T-cell (primary cell): ENCODE measurements at regions not wholly inside any gene's neighbourhood (a gene's known extent, or its start where the extent isn't known, plus 50 kb on each side); places are given as distances from the start of the nearest gene placed in this dataset.

Experiments used
- ATAC-seq, 4 experiments: fragments of 200-7000 bp in 3 of 4; fragments of 150-1000 bp in 1 of 4; cut with Tn5 transposase; replicated peaks in 1 of 4; 1 replicate in 3 of 4; 2 replicates in 1 of 4; pipeline ENCODE4 v1.10.0; 2021; ENCODE audit warnings: moderate library complexity in 3 of 4, mild to moderate bottlenecking in 2 of 4, moderate number of reproducible peaks in 1 of 4
- CTCF ChIA-PET, 2 donors: fragments of 300-600 bp; sonication (Branson Sonifier 250); formaldehyde crosslinking; loops; one replicate each; lab custom pipeline; 2022; ENCODE audit warnings: antibody characterized with exemption in 2 of 2; lab: Charles Lee
- POLR2A ChIA-PET, 2 donors: fragments of 300-600 bp; sonication (Branson Sonifier 250); formaldehyde crosslinking; loops; one replicate each; lab custom pipeline; 2022; ENCODE audit warnings: antibody characterized with exemption in 2 of 2; lab: Charles Lee
- DNase-seq, 35 experiments: peaks; one replicate each; pipeline versions ENCODE4 v3.0.0 to v3.0.0-alpha.2; 2013 to 2023
- H3K27ac ChIP-seq: one replicate; pipeline ENCODE4 v1.5.1; 2013; ENCODE audit warnings: low read length
- H3K27me3 ChIP-seq, 2 experiments: replicated peaks in 1 of 2; 1 replicate in 1 of 2; 2 replicates in 1 of 2; pipeline versions ENCODE4 v1.6.1 to v1.7.0; 2013; ENCODE audit warnings: low read length in 1 of 2, mixed read lengths in 1 of 2; ENCODE audit not compliant: control insufficient read depth in 2 of 2, insufficient read depth in 2 of 2; ENCODE audit errors: extremely low read depth in 1 of 2
- H3K36me3 ChIP-seq, 2 donors: 1 replicate in 1 of 2; 2 replicates in 1 of 2; pipeline versions ENCODE4 v1.6.1 to v1.7.0; 2013; ENCODE audit warnings: low read length in 1 of 2; ENCODE audit not compliant: control insufficient read depth in 2 of 2, insufficient read depth in 1 of 2; ENCODE audit errors: extremely low read depth in 1 of 2
- H3K4me1 ChIP-seq, 2 experiments: 1 replicate in 1 of 2; 2 replicates in 1 of 2; pipeline versions ENCODE4 v1.6.1 to v1.7.0; 2013; ENCODE audit warnings: low read length in 2 of 2, mixed read lengths in 1 of 2; ENCODE audit not compliant: insufficient read depth in 2 of 2, control insufficient read depth in 1 of 2; ENCODE audit errors: extremely low read depth in 1 of 2
- H3K4me3 ChIP-seq, 2 donors: 1 replicate in 1 of 2; 2 replicates in 1 of 2; pipeline versions ENCODE4 v1.5.1 to v1.7.0; 2013; ENCODE audit warnings: mild to moderate bottlenecking in 2 of 2, low read length in 1 of 2, moderate library complexity in 1 of 2; ENCODE audit not compliant: control insufficient read depth in 1 of 2; ENCODE audit errors: extremely low read depth in 1 of 2
- H3K9me3 ChIP-seq: 2 replicates; pipeline ENCODE4 v1.7.0; 2013
- H3K27ac Mint-ChIP-seq, 2 donors: one replicate each; pipeline ENCODE4 v1.8.0; 2020 to 2021; ENCODE audit warnings: mild to moderate bottlenecking in 2 of 2, mixed read lengths in 2 of 2
- H3K27me3 Mint-ChIP-seq, 2 donors: one replicate each; pipeline ENCODE4 v1.8.0; 2021 to 2022; ENCODE audit warnings: mixed read lengths in 2 of 2
- H3K36me3 Mint-ChIP-seq: one replicate; pipeline ENCODE4 v1.8.0; 2021; ENCODE audit warnings: mixed read lengths
- H3K4me1 Mint-ChIP-seq, 3 donors: one replicate each; pipeline ENCODE4 v1.8.0; 2020 to 2022; ENCODE audit warnings: mixed read lengths in 3 of 3, mild to moderate bottlenecking in 1 of 3
- H3K4me3 Mint-ChIP-seq, 3 donors: one replicate each; pipeline ENCODE4 v1.8.0; 2020 to 2022; ENCODE audit warnings: mild to moderate bottlenecking in 3 of 3, mixed read lengths in 3 of 3, moderate library complexity in 3 of 3
- H3K9me3 Mint-ChIP-seq, 3 donors: one replicate each; pipeline ENCODE4 v1.8.0; 2020 to 2022; ENCODE audit warnings: mixed read lengths in 3 of 3
- WGBS: methylation state at CpG from one replicate; pipeline ENCODE4 v1.1.5; 2013; ENCODE audit warnings: missing lambda C conversion rate; ENCODE audit not compliant: insufficient coverage; 5-methylcytosine and 5-hydroxymethylcytosine counted together

- DNase-seq: peak in 20 of 35 experiments; percentile 6 to 54 (median 22)
- POLR2A ChIA-PET: no interaction called here
- H3K27ac Mint-ChIP-seq: no peak overlapping the region
- ATAC-seq: peak in 3 of 4 experiments; percentile 55 to 63 (median 62)
- Histone ChIP-seq H3K36me3 (no peaks in the 10 kb centered on the region), H3K9me3 (no peaks in the 10 kb centered on the region), H3K27ac (no peak overlapping the region), H3K4me3 (peak overlapping the region in 1 of 2 donors; percentile 6), H3K27me3 (peaks cover 0 to 34% of the 10 kb centered on the region in 2 experiments), H3K4me1 (peaks cover 0 to 8% of the 10 kb centered on the region in 2 experiments)
- peaks cover 7 to 8% (median 8%) of the 10 kb centered on the region in 3 donors for H3K9me3 Mint-ChIP-seq
- WGBS: 34% methylated on average over 7 of the region's 7 CpGs
- CTCF ChIA-PET: no interaction called here
- no peaks in the 10 kb centered on the region for H3K36me3 Mint-ChIP-seq
- H3K27me3 Mint-ChIP-seq: peaks cover 11 to 21% of the 10 kb centered on the region in 2 donors
- no peak overlapping the region for H3K4me3 Mint-ChIP-seq
- peaks cover 4 to 8% (median 8%) of the 10 kb centered on the region in 3 donors for H3K4me1 Mint-ChIP-seq
Measured at GRCh38 chr15:66923438-66923881, 141.9 kb upstream of the SMAD3 start.

GRCh38 chr15:66924889-66925288 lies 140.5 kb upstream of the SMAD3 start:
- ChIA-PET POLR2A (no interaction called here), CTCF (no interaction called here)
- Histone ChIP-seq H3K27ac (no peak overlapping the region), H3K4me1 (peaks cover 0 to 8% of the 10 kb centered on the region in 2 experiments), H3K27me3 (peaks cover 0 to 34% of the 10 kb centered on the region in 2 experiments), H3K36me3 (no peaks in the 10 kb centered on the region), H3K4me3 (no peak overlapping the region), H3K9me3 (no peaks in the 10 kb centered on the region)
- peaks cover 7 to 8% (median 8%) of the 10 kb centered on the region in 3 donors for H3K9me3 Mint-ChIP-seq
- WGBS: 61% methylated on average over 2 of the region's 3 CpGs
- no peak for ATAC-seq
- H3K27ac Mint-ChIP-seq: no peak overlapping the region
- no peak for DNase-seq
- H3K4me1 Mint-ChIP-seq: peaks cover 4 to 8% (median 8%) of the 10 kb centered on the region in 3 donors
- no peaks in the 10 kb centered on the region for H3K36me3 Mint-ChIP-seq
- no peak overlapping the region for H3K4me3 Mint-ChIP-seq
- peaks cover 11 to 21% of the 10 kb centered on the region in 2 donors for H3K27me3 Mint-ChIP-seq

GRCh38 chr15:66925721-66926120 lies 139.7 kb upstream of the SMAD3 start:
- H3K9me3 ChIP-seq: no peaks in the 10 kb centered on the region
- Mint-ChIP-seq H3K36me3 (no peaks in the 10 kb centered on the region), H3K27ac (no peak overlapping the region), H3K4me1 (peaks cover 4 to 8% (median 8%) of the 10 kb centered on the region in 3 donors), H3K9me3 (peaks cover 7 to 8% (median 8%) of the 10 kb centered on the region in 3 donors), H3K27me3 (peaks cover 11 to 21% of the 10 kb centered on the region in 2 donors), H3K4me3 (no peak overlapping the region)
- no peaks in the 10 kb centered on the region for H3K36me3 ChIP-seq
- H3K27ac ChIP-seq: no peak overlapping the region
- peaks cover 0 to 38% of the 10 kb centered on the region in 2 experiments for H3K27me3 ChIP-seq
- no peak for DNase-seq
- ATAC-seq: no peak
- ChIA-PET CTCF (no interaction called here), POLR2A (no interaction called here)
- 80% methylated on average over 2 of the region's 4 CpGs for WGBS
- peaks cover 0 to 8% of the 10 kb centered on the region in 2 experiments for H3K4me1 ChIP-seq
- no peak overlapping the region for H3K4me3 ChIP-seq

- H3K4me1 Mint-ChIP-seq: peaks cover 4 to 8% (median 4%) of the 10 kb centered on the region in 3 donors
- DNase-seq (no peak), ATAC-seq (no peak)
- H3K27ac Mint-ChIP-seq: no peak overlapping the region
- H3K36me3 ChIP-seq: no peaks in the 10 kb centered on the region
- H3K4me3 ChIP-seq: no peak overlapping the region
- H3K9me3 ChIP-seq: no peaks in the 10 kb centered on the region
- peaks cover 6 to 8% (median 7%) of the 10 kb centered on the region in 3 donors for H3K9me3 Mint-ChIP-seq
- H3K4me3 Mint-ChIP-seq: no peak overlapping the region
- ChIA-PET CTCF (interaction anchor here in 1 of 2 donors (1.2 kb wide), 1 partner anchor 9 kb away, joined by 3 read pairs; no protein-coding TSS in a partner anchor), POLR2A (no interaction called here)
- peaks cover 0 to 4% of the 10 kb centered on the region in 2 experiments for H3K4me1 ChIP-seq
- H3K27me3 Mint-ChIP-seq: peaks cover 11 to 18% of the 10 kb centered on the region in 2 donors
- no peaks in the 10 kb centered on the region for H3K36me3 Mint-ChIP-seq
- no peak overlapping the region for H3K27ac ChIP-seq
- peaks cover 0 to 37% of the 10 kb centered on the region in 2 experiments for H3K27me3 ChIP-seq
- no CpG with 5 or more reads among the region's 4 CpGs for WGBS
Measured at GRCh38 chr15:66927201-66928077, 138.0 kb upstream of the SMAD3 start.

- peaks cover 4 to 7% (median 4%) of the 10 kb centered on the region in 3 donors for H3K4me1 Mint-ChIP-seq
- no peak for ATAC-seq
- peaks cover 5 to 16% of the 10 kb centered on the region in 2 donors for H3K27me3 Mint-ChIP-seq
- POLR2A ChIA-PET: no interaction called here
- no peaks in the 10 kb centered on the region for H3K36me3 ChIP-seq
- peaks cover 0 to 4% of the 10 kb centered on the region in 2 experiments for H3K4me1 ChIP-seq
- H3K9me3 Mint-ChIP-seq: peaks cover under 1 to 2% (median 2%) of the 10 kb centered on the region in 3 donors
- no peak overlapping the region for H3K4me3 ChIP-seq
- peaks cover 0 to 32% of the 10 kb centered on the region in 2 experiments for H3K27me3 ChIP-seq
- no peak overlapping the region for H3K27ac ChIP-seq
- no peaks in the 10 kb centered on the region for H3K36me3 Mint-ChIP-seq
- DNase-seq: no peak
- H3K9me3 ChIP-seq: no peaks in the 10 kb centered on the region
- H3K27ac Mint-ChIP-seq: no peak overlapping the region
- H3K4me3 Mint-ChIP-seq: no peak overlapping the region
- CTCF ChIA-PET: interaction anchor here in 1 of 2 donors (1.2 kb wide), 1 partner anchor 10 kb away, joined by 3 read pairs; no protein-coding TSS in a partner anchor
Measured at GRCh38 chr15:66928101-66928500, 137.3 kb upstream of the SMAD3 start.

GRCh38 chr15:66928784-66929183 lies 136.6 kb upstream of the SMAD3 start:
- no peaks in the 10 kb centered on the region for H3K4me1 Mint-ChIP-seq
- no peak overlapping the region for H3K4me3 Mint-ChIP-seq
- 93% methylated on average over 1 of the region's 1 CpG for WGBS
- H3K9me3 Mint-ChIP-seq: no peaks in the 10 kb centered on the region
- Histone ChIP-seq H3K9me3 (no peaks in the 10 kb centered on the region), H3K4me3 (no peak overlapping the region), H3K27me3 (peaks cover 0 to 25% of the 10 kb centered on the region in 2 experiments), H3K36me3 (no peaks in the 10 kb centered on the region), H3K4me1 (no peaks in the 10 kb centered on the region), H3K27ac (no peak overlapping the region)
- ChIA-PET CTCF (no interaction called here), POLR2A (no interaction called here)
- no peak for DNase-seq
- H3K27me3 Mint-ChIP-seq: peaks cover 0 to 16% of the 10 kb centered on the region in 2 donors
- no peak for ATAC-seq
- H3K27ac Mint-ChIP-seq: no peak overlapping the region
- no peaks in the 10 kb centered on the region for H3K36me3 Mint-ChIP-seq
